Transverse colon (tissue), 4 donors: ENCODE measurements at regions not wholly inside any gene's neighbourhood (a gene's known extent, or its start where the extent isn't known, plus 50 kb on each side); places are given as distances from the start of the nearest gene placed in this dataset.

Experiments
- CTCF ChIP-seq, 5 experiments: fragments of 200-600 bp in 3 of 5; fragments of 450-650 bp in 2 of 5; sonication (generic) in 3 of 5; IDR thresholded peaks; 1 replicate in 2 of 5; 2 replicates in 3 of 5; pipeline ENCODE4 v1.5.1; 2016 to 2017; ENCODE audit warnings: antibody characterized with exemption in 5 of 5, inconsistent platforms in 3 of 5, mild to moderate bottlenecking in 2 of 5, moderate library complexity in 1 of 5
- EP300 ChIP-seq: sonication (generic); formaldehyde crosslinking; IDR thresholded peaks from one replicate; pipeline ENCODE4 v1.6.1; 2017; ENCODE audit warnings: antibody characterized with exemption, low read depth
- POLR2A ChIP-seq: fragments of 450-650 bp; IDR thresholded peaks from one replicate; pipeline ENCODE4 v1.6.1; 2016; ENCODE audit warnings: antibody characterized with exemption, mild to moderate bottlenecking, moderate library complexity
- POLR2AphosphoS5 ChIP-seq, 3 donors: sonication (generic); formaldehyde crosslinking; IDR thresholded peaks; one replicate each; pipeline ENCODE4 v1.6.1; 2016; ENCODE audit warnings: antibody characterized with exemption in 3 of 3

GRCh38 chrX:122272011-122272410 lies 912.1 kb upstream of the GRIA3 start:
- TF ChIP-seq CTCF (IDR thresholded peaks at IDR 0.05) (no peak), POLR2A (no peak), EP300 (no peak), POLR2AphosphoS5 (IDR thresholded peaks at IDR 0.05) (no peak)
